ENCODE measurements at regions not wholly inside any gene's neighbourhood (a gene's known extent, or its start where the extent isn't known, plus 50 kb on each side); places are given as distances from the start of the nearest gene placed in this dataset.

GRCh38 chr7:54653905-54654304 is 105.1 kb downstream of the SEC61G start:
- TF ChIP-seq, protein P1, sequence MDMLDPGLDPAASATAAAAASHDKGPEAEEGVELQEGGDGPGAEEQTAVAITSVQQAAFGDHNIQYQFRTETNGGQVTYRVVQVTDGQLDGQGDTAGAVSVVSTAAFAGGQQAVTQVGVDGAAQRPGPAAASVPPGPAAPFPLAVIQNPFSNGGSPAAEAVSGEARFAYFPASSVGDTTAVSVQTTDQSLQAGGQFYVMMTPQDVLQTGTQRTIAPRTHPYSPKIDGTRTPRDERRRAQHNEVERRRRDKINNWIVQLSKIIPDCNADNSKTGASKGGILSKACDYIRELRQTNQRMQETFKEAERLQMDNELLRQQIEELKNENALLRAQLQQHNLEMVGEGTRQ (IDR thresholded peaks at IDR 0.05), result no peak
- TF ChIP-seq HEYL (CRISPR knock-in tag; IDR thresholded peaks at IDR 0.05) (no peak), GATA3 (IDR thresholded peaks at IDR 0.05; ENCODE audit: borderline replicate concordance) (no peak), CBX2 (IDR thresholded peaks at IDR 0.05; ENCODE audit: borderline replicate concordance, low read depth) (no peak)
- no peak for ATAC-seq

GRCh38 chr7:54643064-54643463 is 100.9 kb downstream of the VSTM2A start:
- Histone ChIP-seq H3K4me3 (no peak overlapping the region), H3K4me2 (no peak overlapping the region), H3K27ac (no peak overlapping the region), H3K9me3 (no peaks in the 10 kb centered on the region), H3K4me1 (no peaks in the 10 kb centered on the region)
- ATAC-seq, result no peak
- TF ChIP-seq HOXB13 (CRISPR knock-in tag; IDR thresholded peaks at IDR 0.05; ENCODE audit: low read depth) (no peak), REST (IDR thresholded peaks at IDR 0.05) (no peak), ZFP36 (IDR thresholded peaks at IDR 0.05; ENCODE audit: borderline replicate concordance, partially characterized antibody) (no peak), CHD2 (IDR thresholded peaks at IDR 0.05; ENCODE audit: low read length, partially characterized antibody) (no peak), RARB (CRISPR knock-in tag; IDR thresholded peaks at IDR 0.05) (no peak), PHF8 (IDR thresholded peaks at IDR 0.05; ENCODE audit: borderline replicate concordance, low read depth) (no peak), EP300 (IDR thresholded peaks at IDR 0.05) (no peak), GATA3 (IDR thresholded peaks at IDR 0.05; ENCODE audit: borderline replicate concordance) (no peak), HEYL (CRISPR knock-in tag; IDR thresholded peaks at IDR 0.05) (no peak), CBX2 (IDR thresholded peaks at IDR 0.05; ENCODE audit: borderline replicate concordance, low read depth) (no peak), POLR2A (IDR thresholded peaks at IDR 0.05; ENCODE audit: low read length) (no peak), NR3C1 (IDR thresholded peaks at IDR 0.05) (no peak), MAFK (IDR thresholded peaks at IDR 0.05; ENCODE audit: partially characterized antibody) (no peak), ELK1 (IDR thresholded peaks at IDR 0.05; ENCODE audit: low read depth, low read length) (no peak), KDM1A (IDR thresholded peaks at IDR 0.05; ENCODE audit: low read depth) (no peak), MAZ (IDR thresholded peaks at IDR 0.05; ENCODE audit: borderline replicate concordance, low read depth, low read length) (no peak)
- TF ChIP-seq, protein P2, sequence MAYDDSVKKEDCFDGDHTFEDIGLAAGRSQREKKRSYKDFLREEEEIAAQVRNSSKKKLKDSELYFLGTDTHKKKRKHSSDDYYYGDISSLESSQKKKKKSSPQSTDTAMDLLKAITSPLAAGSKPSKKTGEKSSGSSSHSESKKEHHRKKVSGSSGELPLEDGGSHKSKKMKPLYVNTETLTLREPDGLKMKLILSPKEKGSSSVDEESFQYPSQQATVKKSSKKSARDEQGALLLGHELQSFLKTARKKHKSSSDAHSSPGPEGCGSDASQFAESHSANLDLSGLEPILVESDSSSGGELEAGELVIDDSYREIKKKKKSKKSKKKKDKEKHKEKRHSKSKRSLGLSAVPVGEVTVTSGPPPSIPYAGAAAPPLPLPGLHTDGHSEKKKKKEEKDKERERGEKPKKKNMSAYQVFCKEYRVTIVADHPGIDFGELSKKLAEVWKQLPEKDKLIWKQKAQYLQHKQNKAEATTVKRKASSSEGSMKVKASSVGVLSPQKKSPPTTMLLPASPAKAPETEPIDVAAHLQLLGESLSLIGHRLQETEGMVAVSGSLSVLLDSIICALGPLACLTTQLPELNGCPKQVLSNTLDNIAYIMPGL (CRISPR knock-in tag; IDR thresholded peaks at IDR 0.05; ENCODE audit: borderline replicate concordance), result no peak
- TF ChIP-seq, protein P3, sequence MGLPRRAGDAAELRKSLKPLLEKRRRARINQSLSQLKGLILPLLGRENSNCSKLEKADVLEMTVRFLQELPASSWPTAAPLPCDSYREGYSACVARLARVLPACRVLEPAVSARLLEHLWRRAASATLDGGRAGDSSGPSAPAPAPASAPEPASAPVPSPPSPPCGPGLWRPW (IDR thresholded peaks at IDR 0.05), result no peak
- WGBS (ENCODE audit: missing lambda C conversion rate), result 14% methylated on average over 6 of the region's 6 CpGs
- FAIRE-seq, result no peak
- CTCF ChIA-PET, result no interaction called here
- POLR2A ChIA-PET, result no interaction called here
- DNase-seq (ENCODE audit: low read depth in 1 of 2, low spot score in 1 of 2), result no peak

More at GRCh38 chr7:54653905-54654304, 105.1 kb downstream of the SEC61G start:
- FAIRE-seq, result no peak
- ChIA-PET CTCF (no interaction called here), POLR2A (no interaction called here)
- no peak for DNase-seq (ENCODE audit: low read depth in 1 of 2, low spot score in 1 of 2)
- WGBS (ENCODE audit: missing lambda C conversion rate), result 9% methylated on average over 3 of the region's 3 CpGs
- H3K9me3 ChIP-seq, result no peaks in the 10 kb centered on the region
- no peak overlapping the region for H3K4me3 ChIP-seq
- H3K4me2 ChIP-seq, result no peak overlapping the region
- no peaks in the 10 kb centered on the region for H3K4me1 ChIP-seq
- H3K27ac ChIP-seq, result no peak overlapping the region

Measured in A549 (cell line).